HUES64 (cell line): ENCODE measurements at regions not wholly inside any gene's neighbourhood (a gene's known extent, or its start where the extent isn't known, plus 50 kb on each side); places are given as distances from the start of the nearest gene placed in this dataset.

Source experiments
- H3K27ac ChIP-seq: 2 replicates; pipeline ENCODE4 v1.7.0; 2013; ENCODE audit warnings: low read depth, low read length, inconsistent platforms
- H3K27me3 ChIP-seq: 2 replicates; pipeline ENCODE4 v1.6.1; 2013; ENCODE audit warnings: mild to moderate bottlenecking, low read length; ENCODE audit not compliant: insufficient read depth
- H3K36me3 ChIP-seq: 2 replicates; pipeline ENCODE4 v1.6.1; 2013; ENCODE audit warnings: mild to moderate bottlenecking, low read length; ENCODE audit not compliant: insufficient read depth
- H3K4me1 ChIP-seq: 2 replicates; pipeline ENCODE4 v1.6.1; 2013; ENCODE audit warnings: mild to moderate bottlenecking, low read length, moderate library complexity; ENCODE audit not compliant: insufficient read depth
- H3K4me3 ChIP-seq: 2 replicates; pipeline ENCODE4 v1.5.1; 2013; ENCODE audit warnings: mild to moderate bottlenecking, low read length, moderate library complexity
- H3K9ac ChIP-seq: 2 replicates; pipeline ENCODE4 v1.6.1; 2013; ENCODE audit warnings: mild to moderate bottlenecking, low read depth, low read length
- H3K9me3 ChIP-seq: 2 replicates; pipeline ENCODE4 v1.6.1; 2013; ENCODE audit warnings: low read depth, low read length; ENCODE audit not compliant: insufficient read depth
- WGBS: fragments of 150-250, 120-280 bp; methylation state at CpG from one replicate; pipeline ENCODE4 v1.1.7; 2013; ENCODE audit warnings: missing lambda C conversion rate; 5-methylcytosine and 5-hydroxymethylcytosine counted together

GRCh38 chr4:126973201-126973600 is 659.6 kb upstream of the INTU start:
- Histone ChIP-seq H3K9ac (no peak overlapping the region), H3K27ac (no peak overlapping the region), H3K36me3 (no peaks in the 10 kb centered on the region), H3K27me3 (no peaks in the 10 kb centered on the region), H3K9me3 (no peaks in the 10 kb centered on the region), H3K4me3 (no peak overlapping the region), H3K4me1 (peaks cover 6% of the 10 kb centered on the region; the same call in 1 of the 2 replicates)
- WGBS: 100% methylated on average over 1 of the region's 1 CpG

- WGBS: 84% methylated on average over 5 of the region's 5 CpGs
- Histone ChIP-seq H3K4me3 (no peak overlapping the region), H3K9me3 (no peaks in the 10 kb centered on the region), H3K36me3 (no peaks in the 10 kb centered on the region), H3K27me3 (no peaks in the 10 kb centered on the region), H3K9ac (no peak overlapping the region; the same call in 1 of the 2 replicates), H3K27ac (no peak overlapping the region), H3K4me1 (peaks cover 6% of the 10 kb centered on the region; the same call in 1 of the 2 replicates)
Observed at GRCh38 chr4:126976850-126977632, 655.7 kb upstream of the INTU start.

- no peaks in the 10 kb centered on the region for H3K9me3 ChIP-seq
- no peak overlapping the region for H3K9ac ChIP-seq
- no peak overlapping the region for H3K4me3 ChIP-seq
- no peaks in the 10 kb centered on the region for H3K27me3 ChIP-seq
- 97% methylated on average over 1 of the region's 1 CpG for WGBS
- no peak overlapping the region for H3K27ac ChIP-seq
- H3K36me3 ChIP-seq: no peaks in the 10 kb centered on the region
- no peaks in the 10 kb centered on the region for H3K4me1 ChIP-seq
Observed at GRCh38 chr4:126986005-126986404, 646.8 kb upstream of the INTU start.

- no peak overlapping the region for H3K9ac ChIP-seq
- H3K27me3 ChIP-seq: no peaks in the 10 kb centered on the region
- H3K36me3 ChIP-seq: no peaks in the 10 kb centered on the region
- H3K4me3 ChIP-seq: no peak overlapping the region
- no peaks in the 10 kb centered on the region for H3K9me3 ChIP-seq
- H3K27ac ChIP-seq: no peak overlapping the region
- H3K4me1 ChIP-seq: no peaks in the 10 kb centered on the region
Observed at GRCh38 chr4:126986828-126987227, 645.9 kb upstream of the INTU start.

DNA sequence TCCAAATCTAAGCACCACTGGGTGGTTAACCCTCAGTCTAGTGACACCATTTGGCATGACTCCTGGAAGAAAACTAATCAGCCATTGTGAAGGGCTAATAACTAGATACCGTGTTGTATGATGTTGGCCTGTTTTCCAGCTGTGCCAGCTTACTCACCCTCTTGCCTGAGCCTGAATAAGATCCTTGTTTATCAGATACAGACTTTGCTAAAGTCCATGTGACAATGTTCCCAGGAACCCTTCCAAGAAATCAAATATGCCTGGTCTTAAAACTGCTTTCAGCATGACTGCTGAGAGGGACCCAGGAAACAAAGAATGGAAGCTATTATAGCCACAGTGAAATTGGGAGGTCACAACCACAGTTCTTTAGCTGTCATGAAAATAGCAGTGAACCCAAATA is 640.8 kb upstream of the INTU start:
- Histone ChIP-seq H3K4me3 (no peak overlapping the region), H3K27ac (no peak overlapping the region), H3K36me3 (no peaks in the 10 kb centered on the region), H3K4me1 (no peaks in the 10 kb centered on the region), H3K27me3 (no peaks in the 10 kb centered on the region), H3K9ac (no peak overlapping the region), H3K9me3 (0 out of 2 replicates have a peak, but pooled peaks cover 2% of the 10 kb centered on the region)
- WGBS: 96% methylated on average over 1 of the region's 1 CpG

DNA sequence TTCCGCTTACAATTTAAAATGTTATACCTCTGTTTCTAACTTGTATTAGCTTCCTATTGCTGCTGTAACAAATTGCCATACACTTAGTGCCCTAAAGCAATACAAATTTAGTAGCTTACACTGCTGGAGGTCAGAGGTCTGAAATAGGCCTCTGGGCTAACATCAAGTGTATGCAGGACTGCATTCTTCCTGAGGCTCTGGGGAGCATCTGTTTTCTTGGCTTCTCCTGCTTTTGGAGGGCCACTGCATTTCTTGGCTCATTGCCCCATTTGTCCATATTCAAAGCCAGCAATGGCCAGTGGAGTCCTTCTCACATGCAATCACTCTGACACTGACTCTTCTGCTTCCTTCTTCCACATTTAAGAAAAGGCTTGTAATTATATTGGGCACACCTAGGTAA is 639.8 kb upstream of the INTU start:
- no peak overlapping the region for H3K4me3 ChIP-seq
- H3K36me3 ChIP-seq: no peaks in the 10 kb centered on the region
- H3K9me3 ChIP-seq: 0 out of 2 replicates have a peak, but pooled peaks cover 2% of the 10 kb centered on the region
- 97% methylated on average over 1 of the region's 1 CpG for whole genome bisulfite sequencing
- H3K27ac ChIP-seq: no peak overlapping the region
- H3K27me3 ChIP-seq: no peaks in the 10 kb centered on the region
- H3K4me1 ChIP-seq: no peaks in the 10 kb centered on the region
- no peak overlapping the region for H3K9ac ChIP-seq

DNA sequence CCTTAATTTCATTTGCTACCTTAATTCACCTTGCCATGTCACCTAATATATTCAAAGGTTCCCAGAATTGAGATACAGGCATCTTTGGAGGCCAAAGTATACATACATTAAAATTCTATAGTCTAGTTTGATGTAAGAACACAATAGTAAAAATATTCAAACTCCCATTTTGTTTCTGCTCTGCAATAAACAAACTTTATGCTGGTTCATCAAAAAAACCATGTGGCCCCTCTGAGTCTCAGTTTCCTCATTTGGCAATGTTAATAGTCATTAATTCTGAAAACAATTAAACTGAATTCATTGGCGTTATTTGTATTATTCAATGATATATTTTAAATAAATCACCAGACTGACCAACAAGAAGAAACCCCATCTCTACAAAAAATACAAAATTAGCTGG is 639.4 kb upstream of the INTU start:
- Histone ChIP-seq H3K27ac (no peak overlapping the region), H3K9me3 (0 out of 2 replicates have a peak, but pooled peaks cover 2% of the 10 kb centered on the region), H3K4me3 (no peak overlapping the region), H3K9ac (no peak overlapping the region), H3K36me3 (no peaks in the 10 kb centered on the region), H3K4me1 (no peaks in the 10 kb centered on the region), H3K27me3 (no peaks in the 10 kb centered on the region)
- WGBS: no CpG with 5 or more reads among the region's 1 CpG

DNA sequence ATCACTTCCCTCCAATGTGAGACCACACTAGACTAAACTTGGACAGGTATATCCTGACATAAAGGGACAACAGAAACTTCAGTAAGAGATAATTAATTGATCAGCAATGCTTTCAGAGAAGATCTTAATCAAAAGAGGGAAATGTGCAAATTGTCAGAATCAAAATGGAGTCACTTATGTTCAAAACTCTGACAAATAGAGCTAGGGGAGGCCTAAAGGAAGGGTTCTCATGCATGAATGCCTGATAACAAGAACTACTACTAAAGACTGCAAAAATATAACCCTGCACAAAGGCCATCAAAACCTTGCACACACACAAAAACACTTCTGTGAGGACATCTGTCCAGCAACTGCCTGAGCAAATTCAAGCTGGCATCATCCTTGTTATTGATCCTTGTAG is 637.5 kb upstream of the INTU start:
- Histone ChIP-seq H3K27me3 (no peaks in the 10 kb centered on the region), H3K4me3 (no peak overlapping the region), H3K4me1 (no peaks in the 10 kb centered on the region), H3K27ac (no peak overlapping the region), H3K9me3 (0 out of 2 replicates have a peak, but pooled peaks cover 2% of the 10 kb centered on the region), H3K9ac (no peak overlapping the region), H3K36me3 (no peaks in the 10 kb centered on the region)

DNA sequence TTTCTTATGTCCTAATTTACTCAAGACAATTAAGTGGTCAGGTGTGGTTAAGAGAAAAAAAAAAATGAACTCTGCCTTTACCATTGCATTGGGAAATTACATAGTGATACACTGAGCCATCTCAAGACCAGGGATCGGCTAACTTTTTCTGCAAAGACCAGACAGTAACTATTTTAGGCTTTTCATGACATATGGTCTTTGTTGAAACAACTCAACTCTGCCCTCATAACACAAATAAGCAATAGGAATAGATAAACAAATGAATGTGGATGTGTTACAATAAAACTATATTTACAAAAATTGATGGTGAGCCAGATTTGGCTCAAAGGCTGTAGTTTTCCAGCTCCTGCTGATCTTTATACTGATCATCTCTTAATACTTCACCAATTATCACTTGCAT is 632.6 kb upstream of the INTU start:
- H3K4me1 ChIP-seq: no peaks in the 10 kb centered on the region
- WGBS: 100% methylated on average over 1 of the region's 1 CpG
- H3K27me3 ChIP-seq: no peaks in the 10 kb centered on the region
- no peaks in the 10 kb centered on the region for H3K9me3 ChIP-seq
- H3K4me3 ChIP-seq: no peak overlapping the region
- no peak overlapping the region for H3K9ac ChIP-seq
- no peak overlapping the region for H3K27ac ChIP-seq
- no peaks in the 10 kb centered on the region for H3K36me3 ChIP-seq

- Histone ChIP-seq H3K9me3 (no peaks in the 10 kb centered on the region), H3K4me1 (no peaks in the 10 kb centered on the region), H3K9ac (no peak overlapping the region), H3K27me3 (no peaks in the 10 kb centered on the region), H3K4me3 (no peak overlapping the region), H3K36me3 (no peaks in the 10 kb centered on the region), H3K27ac (no peak overlapping the region)
- WGBS: 94% methylated on average over 1 of the region's 2 CpGs
Observed at GRCh38 chr4:127000846-127001245, 631.9 kb upstream of the INTU start.

DNA sequence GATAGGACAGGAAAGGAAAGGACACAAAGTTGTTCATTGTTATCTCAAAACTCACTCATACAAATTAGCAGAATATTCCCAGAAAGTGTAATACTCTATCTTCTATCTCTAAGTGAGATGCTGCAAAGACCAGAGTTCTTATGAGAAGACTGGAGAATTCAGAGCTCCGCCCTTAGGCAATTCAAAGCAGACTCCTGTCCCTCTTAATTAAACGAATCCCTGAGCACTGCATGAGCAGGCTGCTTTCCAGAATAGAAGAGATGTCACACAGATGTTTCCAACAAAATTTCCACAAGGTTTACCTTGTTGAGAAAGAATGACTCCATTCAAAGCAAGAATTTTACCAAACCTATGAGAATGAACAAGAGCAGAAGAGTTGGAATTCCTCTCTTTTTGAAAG is 630.8 kb upstream of the INTU start:
- H3K27me3 ChIP-seq: no peaks in the 10 kb centered on the region
- no peaks in the 10 kb centered on the region for H3K4me1 ChIP-seq
- 81% methylated on average over 2 of the region's 2 CpGs for WGBS
- H3K9me3 ChIP-seq: no peaks in the 10 kb centered on the region
- no peak overlapping the region for H3K9ac ChIP-seq
- no peak overlapping the region for H3K27ac ChIP-seq
- no peak overlapping the region for H3K4me3 ChIP-seq
- no peaks in the 10 kb centered on the region for H3K36me3 ChIP-seq

GRCh38 chr4:127006446-127006877 is 626.3 kb upstream of the INTU start:
- H3K36me3 ChIP-seq: no peaks in the 10 kb centered on the region
- H3K9me3 ChIP-seq: no peaks in the 10 kb centered on the region
- no peak overlapping the region for H3K4me3 ChIP-seq
- H3K9ac ChIP-seq: no peak overlapping the region
- H3K27ac ChIP-seq: no peak overlapping the region
- H3K27me3 ChIP-seq: no peaks in the 10 kb centered on the region
- no peaks in the 10 kb centered on the region; the same call in 1 of the 2 replicates for H3K4me1 ChIP-seq
